ENCODE measurements at regions not wholly inside any gene's neighbourhood (a gene's known extent, or its start where the extent isn't known, plus 50 kb on each side); places are given as distances from the start of the nearest gene placed in this dataset.

GRCh38 chr7:106606120-106606519, 54.8 kb downstream of the CCDC71L start:
- DNase-seq (ENCODE audit: low read depth, low spot score), result no peak

GRCh38 chr7:106604971-106605370, 56.0 kb downstream of the CCDC71L start:
- no peak for DNase-seq (ENCODE audit: low read depth, low spot score)

- no peak for DNase-seq (ENCODE audit: low read depth, low spot score)
Observed at GRCh38 chr7:106604303-106604924, 56.5 kb downstream of the CCDC71L start.

- DNase-seq (ENCODE audit: low read depth, low spot score), result no peak
Observed at GRCh38 chr7:106603346-106603745, 57.6 kb downstream of the CCDC71L start.

GRCh38 chr7:106602062-106602461, 58.9 kb downstream of the CCDC71L start:
- DNase-seq (ENCODE audit: low read depth, low spot score), result no peak

- no peak for DNase-seq (ENCODE audit: low read depth, low spot score)
Observed at GRCh38 chr7:106600569-106601373, 60.2 kb downstream of the CCDC71L start.

- no peak for DNase-seq (ENCODE audit: low read depth, low spot score)
Observed at GRCh38 chr7:106599343-106599698, 61.6 kb downstream of the CCDC71L start.

- DNase-seq (ENCODE audit: low read depth, low spot score), result peak; percentile 35
Observed at GRCh38 chr7:106598663-106599342, 62.2 kb downstream of the CCDC71L start.

- DNase-seq (ENCODE audit: low read depth, low spot score), result no peak
Observed at GRCh38 chr7:106597751-106598546, 63.0 kb downstream of the CCDC71L start.

- no peak for DNase-seq (ENCODE audit: low read depth, low spot score)
Observed at GRCh38 chr7:106597014-106597413, 63.9 kb downstream of the CCDC71L start.

GRCh38 chr7:106595922-106596321, 65.0 kb downstream of the CCDC71L start:
- DNase-seq (ENCODE audit: low read depth, low spot score), result no peak

- DNase-seq (ENCODE audit: low read depth, low spot score), result no peak
Observed at GRCh38 chr7:106593028-106593417, 67.9 kb downstream of the CCDC71L start.

- DNase-seq (ENCODE audit: low read depth, low spot score), result no peak
Observed at GRCh38 chr7:106592282-106593027, 68.5 kb downstream of the CCDC71L start.

- DNase-seq (ENCODE audit: low read depth, low spot score), result no peak
Observed at GRCh38 chr7:106591146-106591545, 69.8 kb downstream of the CCDC71L start.

- no peak for DNase-seq (ENCODE audit: low read depth, low spot score)
Observed at GRCh38 chr7:106590209-106590816, 70.6 kb downstream of the CCDC71L start.

GRCh38 chr7:106589198-106589879, 71.6 kb downstream of the CCDC71L start:
- DNase-seq (ENCODE audit: low read depth, low spot score), result no peak

- no peak for DNase-seq (ENCODE audit: low read depth, low spot score)
Observed at GRCh38 chr7:106588422-106589197, 72.3 kb downstream of the CCDC71L start.

GRCh38 chr7:106584914-106585759, 75.8 kb downstream of the CCDC71L start:
- no peak for DNase-seq (ENCODE audit: low read depth, low spot score)

Measured in smooth muscle cell of the brain vasculature (primary cell).